Vagina (tissue), 2 donors: ENCODE measurements at regions not wholly inside any gene's neighbourhood (a gene's known extent, or its start where the extent isn't known, plus 50 kb on each side); places are given as distances from the start of the nearest gene placed in this dataset.

Source experiments
- CTCF ChIP-seq, 3 experiments: fragments of 450-650 bp in 2 of 3; fragments of 200-600 bp in 1 of 3; sonication (generic) in 1 of 3; IDR thresholded peaks; one replicate each; pipeline ENCODE4 v1.5.1; 2017 to 2019; ENCODE audit warnings: antibody characterized with exemption in 3 of 3, mild to moderate bottlenecking in 2 of 3, moderate library complexity in 2 of 3
- POLR2AphosphoS5 ChIP-seq, 2 donors: sonication (generic); formaldehyde crosslinking; IDR thresholded peaks; one replicate each; pipeline ENCODE4 v1.9.0; 2017; ENCODE audit warnings: antibody characterized with exemption in 2 of 2, mild to moderate bottlenecking in 2 of 2, low read depth in 1 of 2; ENCODE audit not compliant: insufficient read depth in 1 of 2

GRCh38 chr6:148087659-148088058 lies 255.0 kb upstream of the SASH1 start:
- TF ChIP-seq POLR2AphosphoS5 (IDR thresholded peaks at IDR 0.05; ENCODE audit: insufficient read depth in 1 of 2, low read depth in 1 of 2) (no peak), CTCF (IDR thresholded peaks at IDR 0.05) (no peak)
